Activated CD8-positive, alpha-beta memory T cell treated with anti-CD3 and anti-CD28 coated beads for 1 hour (primary cell): ENCODE measurements at regions not wholly inside any gene's neighbourhood (a gene's known extent, or its start where the extent isn't known, plus 50 kb on each side); places are given as distances from the start of the nearest gene placed in this dataset.

ENCODE experiments used
- DNase-seq, 2 donors: peaks; one replicate each; pipeline ENCODE4 v3.0.0-alpha.2; 2020; ENCODE audit warnings: low read depth in 1 of 2; ENCODE audit errors: extremely low read depth in 1 of 2

- DNase-seq = no peak
Measured at GRCh38 chr6:164845773-164846172, 463.6 kb downstream of the C6orf118 start.

- no peak for DNase-seq
Measured at GRCh38 chr6:164842085-164842484, 467.3 kb downstream of the C6orf118 start.

GRCh38 chr6:164838068-164838615 lies 471.3 kb downstream of the C6orf118 start:
- no peak for DNase-seq

- DNase-seq = no peak
Measured at GRCh38 chr6:164836486-164836885, 472.9 kb downstream of the C6orf118 start.

- DNase-seq = no peak
Measured at GRCh38 chr6:164832410-164832809, 477.0 kb downstream of the C6orf118 start.

- no peak for DNase-seq
Measured at GRCh38 chr6:164827537-164827936, 481.9 kb downstream of the C6orf118 start.

- no peak for DNase-seq
Measured at GRCh38 chr6:164826831-164827468, 482.5 kb downstream of the C6orf118 start.

- DNase-seq = no peak
Measured at GRCh38 chr6:164825386-164825785, 484.0 kb downstream of the C6orf118 start.

- no peak for DNase-seq
Measured at GRCh38 chr6:164817662-164818061, 491.7 kb downstream of the C6orf118 start.

- no peak for DNase-seq
Measured at GRCh38 chr6:164812706-164813105, 496.7 kb downstream of the C6orf118 start.

GRCh38 chr6:164807125-164807524 lies 502.3 kb downstream of the C6orf118 start:
- DNase-seq = no peak

GRCh38 chr6:164795056-164795815 lies 514.2 kb downstream of the C6orf118 start:
- no peak for DNase-seq

- no peak for DNase-seq
Measured at GRCh38 chr6:164792666-164793065, 516.7 kb downstream of the C6orf118 start.

GRCh38 chr6:164791498-164791897 lies 517.9 kb downstream of the C6orf118 start:
- no peak for DNase-seq

GRCh38 chr6:164763788-164764187 lies 545.6 kb downstream of the C6orf118 start:
- DNase-seq = no peak

- DNase-seq = no peak
Measured at GRCh38 chr6:164757451-164757850, 552.0 kb downstream of the C6orf118 start.

GRCh38 chr6:164756723-164757122 lies 552.7 kb downstream of the C6orf118 start:
- DNase-seq = no peak

- DNase-seq = no peak
Measured at GRCh38 chr6:164756142-164756541, 553.3 kb downstream of the C6orf118 start.

GRCh38 chr6:164753517-164753916 lies 555.9 kb downstream of the C6orf118 start:
- no peak for DNase-seq

- no peak for DNase-seq
Measured at GRCh38 chr6:164751395-164751794, 558.0 kb downstream of the C6orf118 start.

GRCh38 chr6:164750128-164750527 lies 559.3 kb downstream of the C6orf118 start:
- DNase-seq = no peak
